WTC11 (cell line): ENCODE measurements at regions not wholly inside any gene's neighbourhood (a gene's known extent, or its start where the extent isn't known, plus 50 kb on each side); places are given as distances from the start of the nearest gene placed in this dataset.

Source experiments
- ATAC-seq: fragments of 200-7000 bp; cut with Tn5 transposase; 2 replicates; pipeline ENCODE4 v1.10.0; 2021; ENCODE audit warnings: mild to moderate bottlenecking, moderate library complexity
- CTCF ChIA-PET: fragments of 300-600 bp; sonication (Branson Sonifier 250); formaldehyde crosslinking; loops from one replicate; lab custom pipeline; 2021; ENCODE audit warnings: antibody characterized with exemption; lab: Charles Lee
- POLR2A ChIA-PET: fragments of 350-600 bp; sonication (Branson Sonifier 250); formaldehyde crosslinking; loops from one replicate; lab custom pipeline; 2021; ENCODE audit warnings: antibody characterized with exemption; lab: Charles Lee
- DNase-seq: peaks from one replicate; pipeline ENCODE4 v3.0.0; 2021; ENCODE audit warnings: low spot score
- H3K27ac Mint-ChIP-seq: 2 replicates; pipeline ENCODE4 v1.8.0; 2021; ENCODE audit warnings: mixed read lengths
- H3K27me3 Mint-ChIP-seq: 2 replicates; pipeline ENCODE4 v1.8.0; 2021; ENCODE audit warnings: low read depth, mild to moderate bottlenecking, moderate library complexity, mixed read lengths
- H3K36me3 Mint-ChIP-seq: 2 replicates; pipeline ENCODE4 v1.8.0; 2021; ENCODE audit warnings: mixed read lengths
- H3K4me1 Mint-ChIP-seq: 2 replicates; pipeline ENCODE4 v1.8.0; 2022; ENCODE audit warnings: mixed read lengths
- H3K4me3 Mint-ChIP-seq: 2 replicates; pipeline ENCODE4 v1.8.0; 2021; ENCODE audit warnings: mild to moderate bottlenecking, moderate library complexity, mixed read lengths
- H3K9me3 Mint-ChIP-seq: 2 replicates; pipeline ENCODE4 v1.8.0; 2021; ENCODE audit warnings: mixed read lengths
- ESRRA ChIP-seq: sonication (generic); formaldehyde crosslinking; IDR thresholded peaks from 2 replicates; pipeline ENCODE4 v1.8.1; 2022; ENCODE audit warnings: mild to moderate bottlenecking, missing genetic modification reagents, borderline replicate concordance
- FOXP1 ChIP-seq: sonication (generic); formaldehyde crosslinking; IDR thresholded peaks from 2 replicates; pipeline ENCODE4 v1.8.0; 2022; ENCODE audit warnings: missing genetic modification reagents, mild to moderate bottlenecking, moderate library complexity, borderline replicate concordance
- NR1H2 ChIP-seq: sonication (generic); formaldehyde crosslinking; IDR thresholded peaks from 2 replicates; pipeline ENCODE4 v1.9.0; 2021; ENCODE audit warnings: mild to moderate bottlenecking, moderate library complexity, missing genetic modification reagents
- SMAD3 ChIP-seq: sonication (generic); formaldehyde crosslinking; IDR thresholded peaks from 2 replicates; pipeline ENCODE4 v1.8.0; 2022; ENCODE audit warnings: missing genetic modification reagents, mild to moderate bottlenecking, borderline replicate concordance
- SOX15 ChIP-seq: fragments of 250-450 bp; sonication (Bioruptor Pico); IDR thresholded peaks from 2 replicates; pipeline ENCODE4 v1.9.0; 2021; ENCODE audit warnings: mild to moderate bottlenecking
- SP1 ChIP-seq: sonication (generic); formaldehyde crosslinking; conservative IDR thresholded peaks from 2 replicates; pipeline ENCODE4 v1.8.1; 2022; ENCODE audit warnings: missing genetic modification reagents
- TEAD1 ChIP-seq: sonication (generic); formaldehyde crosslinking; IDR thresholded peaks from 2 replicates; pipeline ENCODE4 v1.8.0; 2022; ENCODE audit warnings: mild to moderate bottlenecking, missing genetic modification reagents
- ZBTB21 ChIP-seq: sonication (generic); formaldehyde crosslinking; IDR thresholded peaks from 2 replicates; pipeline ENCODE4 v1.8.1; 2023; ENCODE audit warnings: mild to moderate bottlenecking, missing genetic modification reagents, borderline replicate concordance
- ZNF121 ChIP-seq: sonication (generic); formaldehyde crosslinking; IDR thresholded peaks from 2 replicates; pipeline ENCODE4 v1.8.0; 2023; ENCODE audit warnings: missing genetic modification reagents
- ZNF219 ChIP-seq: sonication (generic); formaldehyde crosslinking; IDR thresholded peaks from 2 replicates; pipeline ENCODE4 v1.8.0; 2023; ENCODE audit warnings: missing genetic modification reagents, mild to moderate bottlenecking, borderline replicate concordance
- ZNF263 ChIP-seq: sonication (generic); formaldehyde crosslinking; IDR thresholded peaks from 2 replicates; pipeline ENCODE4 v1.8.1; 2022; ENCODE audit warnings: low read depth, mild to moderate bottlenecking, moderate library complexity, missing genetic modification reagents
- TF ChIP-seq, protein P1 (sequence below): fragments of 250-450 bp; sonication (Bioruptor Pico); IDR thresholded peaks from 2 replicates; pipeline ENCODE4 v2.1.2; 2022; ENCODE audit warnings: mild to moderate bottlenecking, moderate library complexity
- TF ChIP-seq, protein P2 (sequence below): sonication (generic); formaldehyde crosslinking; IDR thresholded peaks from 2 replicates; pipeline ENCODE4 v1.8.0; 2022; ENCODE audit warnings: mild to moderate bottlenecking, missing genetic modification reagents
- TF ChIP-seq, protein P3 (sequence below): sonication (generic); formaldehyde crosslinking; IDR thresholded peaks from 2 replicates; pipeline ENCODE4 v1.8.0; 2023; ENCODE audit warnings: mild to moderate bottlenecking, missing genetic modification reagents
- TF ChIP-seq, protein P4 (sequence below): sonication (generic); formaldehyde crosslinking; IDR thresholded peaks from 2 replicates; pipeline ENCODE4 v1.8.1; 2022; ENCODE audit warnings: missing genetic modification reagents, borderline replicate concordance
- TF ChIP-seq, protein P5 (sequence below): sonication (generic); formaldehyde crosslinking; IDR thresholded peaks from 2 replicates; pipeline ENCODE4 v1.8.1; 2022; ENCODE audit warnings: mild to moderate bottlenecking, moderate library complexity, missing genetic modification reagents
- TF ChIP-seq, protein P6 (sequence below): fragments of 250-450 bp; sonication (Bioruptor Pico); conservative IDR thresholded peaks from 2 replicates; pipeline ENCODE4 v1.9.0; 2021; ENCODE audit warnings: mild to moderate bottlenecking
- TF ChIP-seq, protein P7 (sequence below): sonication (generic); formaldehyde crosslinking; IDR thresholded peaks from 2 replicates; pipeline ENCODE4 v1.8.0; 2022; ENCODE audit warnings: mild to moderate bottlenecking, missing genetic modification reagents
- TF ChIP-seq, protein P8 (sequence below): sonication (generic); formaldehyde crosslinking; IDR thresholded peaks from 2 replicates; pipeline ENCODE4 v1.8.1; 2023; ENCODE audit warnings: mild to moderate bottlenecking, missing genetic modification reagents, borderline replicate concordance

DNA sequence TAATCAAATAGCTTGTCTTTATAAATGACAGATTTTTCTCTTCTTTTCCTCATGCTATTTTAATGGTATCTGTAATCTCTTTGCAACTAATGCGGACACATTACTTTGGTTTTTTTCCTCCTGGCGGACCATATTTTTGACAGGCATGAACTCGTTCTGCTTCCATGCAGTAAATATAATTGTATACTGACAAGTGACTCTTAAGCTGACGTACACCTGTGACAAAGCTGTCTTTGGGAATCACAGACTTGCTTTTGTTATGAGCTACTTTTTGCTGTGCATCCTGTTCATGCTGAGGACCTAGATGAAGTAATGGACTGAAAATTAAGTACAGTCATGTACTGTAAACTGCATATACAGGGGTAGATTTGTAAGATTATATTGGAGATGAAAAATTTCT lies 434.3 kb upstream of the TMTC1 start:
- DNase-seq, result no peak
- Mint-ChIP-seq H3K9me3 (peaks cover 12% of the 10 kb centered on the region), H3K27ac (no peak overlapping the region), H3K4me3 (no peak overlapping the region), H3K27me3 (no peaks in the 10 kb centered on the region; the same call in 1 of the 2 replicates), H3K36me3 (peaks cover 9% of the 10 kb centered on the region), H3K4me1 (peaks cover 6% of the 10 kb centered on the region)
- no peak for ATAC-seq
- CTCF ChIA-PET, result no interaction called here
- POLR2A ChIA-PET, result no interaction called here
- TF ChIP-seq, protein P1, sequence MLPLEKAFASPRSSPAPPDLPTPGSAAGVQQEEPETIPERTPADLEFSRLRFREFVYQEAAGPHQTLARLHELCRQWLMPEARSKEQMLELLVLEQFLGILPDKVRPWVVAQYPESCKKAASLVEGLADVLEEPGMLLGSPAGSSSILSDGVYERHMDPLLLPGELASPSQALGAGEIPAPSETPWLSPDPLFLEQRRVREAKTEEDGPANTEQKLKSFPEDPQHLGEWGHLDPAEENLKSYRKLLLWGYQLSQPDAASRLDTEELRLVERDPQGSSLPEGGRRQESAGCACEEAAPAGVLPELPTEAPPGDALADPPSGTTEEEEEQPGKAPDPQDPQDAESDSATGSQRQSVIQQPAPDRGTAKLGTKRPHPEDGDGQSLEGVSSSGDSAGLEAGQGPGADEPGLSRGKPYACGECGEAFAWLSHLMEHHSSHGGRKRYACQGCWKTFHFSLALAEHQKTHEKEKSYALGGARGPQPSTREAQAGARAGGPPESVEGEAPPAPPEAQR (CRISPR knock-in tag), result no peak
- TF ChIP-seq TEAD1 (CRISPR knock-in tag), result no peak
- TF ChIP-seq, protein P2, sequence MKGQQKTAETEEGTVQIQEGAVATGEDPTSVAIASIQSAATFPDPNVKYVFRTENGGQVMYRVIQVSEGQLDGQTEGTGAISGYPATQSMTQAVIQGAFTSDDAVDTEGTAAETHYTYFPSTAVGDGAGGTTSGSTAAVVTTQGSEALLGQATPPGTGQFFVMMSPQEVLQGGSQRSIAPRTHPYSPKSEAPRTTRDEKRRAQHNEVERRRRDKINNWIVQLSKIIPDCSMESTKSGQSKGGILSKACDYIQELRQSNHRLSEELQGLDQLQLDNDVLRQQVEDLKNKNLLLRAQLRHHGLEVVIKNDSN (CRISPR knock-in tag), result no peak
- TF ChIP-seq, protein P3, sequence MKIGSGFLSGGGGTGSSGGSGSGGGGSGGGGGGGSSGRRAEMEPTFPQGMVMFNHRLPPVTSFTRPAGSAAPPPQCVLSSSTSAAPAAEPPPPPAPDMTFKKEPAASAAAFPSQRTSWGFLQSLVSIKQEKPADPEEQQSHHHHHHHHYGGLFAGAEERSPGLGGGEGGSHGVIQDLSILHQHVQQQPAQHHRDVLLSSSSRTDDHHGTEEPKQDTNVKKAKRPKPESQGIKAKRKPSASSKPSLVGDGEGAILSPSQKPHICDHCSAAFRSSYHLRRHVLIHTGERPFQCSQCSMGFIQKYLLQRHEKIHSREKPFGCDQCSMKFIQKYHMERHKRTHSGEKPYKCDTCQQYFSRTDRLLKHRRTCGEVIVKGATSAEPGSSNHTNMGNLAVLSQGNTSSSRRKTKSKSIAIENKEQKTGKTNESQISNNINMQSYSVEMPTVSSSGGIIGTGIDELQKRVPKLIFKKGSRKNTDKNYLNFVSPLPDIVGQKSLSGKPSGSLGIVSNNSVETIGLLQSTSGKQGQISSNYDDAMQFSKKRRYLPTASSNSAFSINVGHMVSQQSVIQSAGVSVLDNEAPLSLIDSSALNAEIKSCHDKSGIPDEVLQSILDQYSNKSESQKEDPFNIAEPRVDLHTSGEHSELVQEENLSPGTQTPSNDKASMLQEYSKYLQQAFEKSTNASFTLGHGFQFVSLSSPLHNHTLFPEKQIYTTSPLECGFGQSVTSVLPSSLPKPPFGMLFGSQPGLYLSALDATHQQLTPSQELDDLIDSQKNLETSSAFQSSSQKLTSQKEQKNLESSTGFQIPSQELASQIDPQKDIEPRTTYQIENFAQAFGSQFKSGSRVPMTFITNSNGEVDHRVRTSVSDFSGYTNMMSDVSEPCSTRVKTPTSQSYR (CRISPR knock-in tag), result no peak
- TF ChIP-seq SOX15 (CRISPR knock-in tag), result no peak
- TF ChIP-seq, protein P4, sequence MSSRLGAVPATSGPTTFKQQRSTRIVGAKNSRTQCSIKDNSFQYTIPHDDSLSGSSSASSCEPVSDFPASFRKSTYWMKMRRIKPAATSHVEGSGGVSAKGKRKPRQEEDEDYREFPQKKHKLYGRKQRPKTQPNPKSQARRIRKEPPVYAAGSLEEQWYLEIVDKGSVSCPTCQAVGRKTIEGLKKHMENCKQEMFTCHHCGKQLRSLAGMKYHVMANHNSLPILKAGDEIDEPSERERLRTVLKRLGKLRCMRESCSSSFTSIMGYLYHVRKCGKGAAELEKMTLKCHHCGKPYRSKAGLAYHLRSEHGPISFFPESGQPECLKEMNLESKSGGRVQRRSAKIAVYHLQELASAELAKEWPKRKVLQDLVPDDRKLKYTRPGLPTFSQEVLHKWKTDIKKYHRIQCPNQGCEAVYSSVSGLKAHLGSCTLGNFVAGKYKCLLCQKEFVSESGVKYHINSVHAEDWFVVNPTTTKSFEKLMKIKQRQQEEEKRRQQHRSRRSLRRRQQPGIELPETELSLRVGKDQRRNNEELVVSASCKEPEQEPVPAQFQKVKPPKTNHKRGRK (CRISPR knock-in tag), result no peak
- TF ChIP-seq NR1H2, result no peak
- no peak for TF ChIP-seq ZNF121
- TF ChIP-seq, protein P5, sequence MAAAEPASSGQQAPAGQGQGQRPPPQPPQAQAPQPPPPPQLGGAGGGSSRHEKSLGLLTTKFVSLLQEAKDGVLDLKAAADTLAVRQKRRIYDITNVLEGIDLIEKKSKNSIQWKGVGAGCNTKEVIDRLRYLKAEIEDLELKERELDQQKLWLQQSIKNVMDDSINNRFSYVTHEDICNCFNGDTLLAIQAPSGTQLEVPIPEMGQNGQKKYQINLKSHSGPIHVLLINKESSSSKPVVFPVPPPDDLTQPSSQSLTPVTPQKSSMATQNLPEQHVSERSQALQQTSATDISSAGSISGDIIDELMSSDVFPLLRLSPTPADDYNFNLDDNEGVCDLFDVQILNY (CRISPR knock-in tag), result no peak
- no peak for TF ChIP-seq ESRRA (CRISPR knock-in tag)
- TF ChIP-seq, protein P6, sequence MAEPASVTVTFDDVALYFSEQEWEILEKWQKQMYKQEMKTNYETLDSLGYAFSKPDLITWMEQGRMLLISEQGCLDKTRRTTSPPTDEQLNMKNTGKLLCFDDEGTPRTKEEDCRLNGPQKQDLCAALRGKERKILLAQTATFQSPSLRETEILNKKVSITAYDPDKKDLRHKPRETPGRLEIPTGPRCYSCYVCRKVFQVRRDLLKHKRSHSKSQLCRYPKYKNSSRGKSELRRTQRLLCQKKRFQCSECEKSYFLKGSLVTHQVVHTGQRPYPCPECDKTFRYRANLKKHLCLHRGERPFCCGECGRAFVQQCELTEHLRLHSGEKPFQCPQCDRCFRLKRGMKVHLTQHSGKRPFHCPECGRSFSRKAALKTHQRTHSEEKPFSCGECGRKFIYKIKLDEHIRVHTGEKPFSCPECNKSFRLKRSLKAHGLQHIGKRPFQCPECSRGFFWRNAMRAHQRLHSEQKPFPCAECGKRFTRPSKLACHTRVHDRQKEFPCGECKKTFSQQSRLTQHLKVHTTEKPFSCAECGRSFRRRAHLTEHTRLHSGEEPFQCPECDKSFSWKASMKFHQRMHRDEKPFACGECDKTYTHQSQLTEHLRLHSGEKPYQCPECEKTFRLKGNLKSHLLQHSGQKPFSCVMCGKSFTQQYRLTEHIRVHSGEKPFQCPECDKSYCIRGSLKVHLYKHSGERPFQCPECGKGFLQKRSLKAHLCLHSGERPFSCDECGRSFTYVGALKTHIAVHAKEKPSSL, result no peak
- TF ChIP-seq, all 79 proteins: peak for 0

DNA sequence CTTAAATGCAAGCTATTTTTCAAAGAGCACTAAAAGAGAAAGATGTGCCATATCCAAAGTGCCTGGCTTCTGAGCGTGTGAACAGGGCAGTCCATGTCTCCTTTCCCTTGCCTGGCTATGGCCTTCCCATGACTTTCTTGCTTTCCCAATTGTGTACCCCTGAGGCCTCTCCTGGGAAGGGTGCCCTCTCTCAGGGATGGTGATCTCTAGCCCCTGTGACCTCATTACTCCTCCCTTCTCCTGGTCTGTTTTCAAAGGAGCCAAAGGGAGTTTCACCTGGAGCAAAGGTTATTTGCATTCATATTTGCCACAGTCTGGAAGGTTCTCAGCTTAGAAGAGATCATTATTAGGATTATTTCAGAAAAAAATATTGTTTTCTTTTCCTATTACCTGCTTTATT lies 429.4 kb upstream of the TMTC1 start:
- ATAC-seq (no peak), DNase-seq (no peak)
- H3K36me3 Mint-ChIP-seq, result no peaks in the 10 kb centered on the region
- H3K9me3 Mint-ChIP-seq, result no peaks in the 10 kb centered on the region
- no peak overlapping the region for H3K27ac Mint-ChIP-seq
- no peaks in the 10 kb centered on the region for H3K27me3 Mint-ChIP-seq
- POLR2A ChIA-PET, result interaction anchor here (0.6 kb wide), 1 partner anchor 18 kb away, joined by 3 read pairs; no protein-coding TSS in a partner anchor
- H3K4me1 Mint-ChIP-seq, result peaks cover 6% of the 10 kb centered on the region
- CTCF ChIA-PET, result no interaction called here
- H3K4me3 Mint-ChIP-seq, result no peak overlapping the region
- TF ChIP-seq ZNF263 (CRISPR knock-in tag) (no peak), SMAD3 (CRISPR knock-in tag) (no peak), ZNF219 (no peak), SP1 (CRISPR knock-in tag) (no peak), FOXP1 (no peak), ZBTB21 (CRISPR knock-in tag) (no peak)
- TF ChIP-seq, protein P7, sequence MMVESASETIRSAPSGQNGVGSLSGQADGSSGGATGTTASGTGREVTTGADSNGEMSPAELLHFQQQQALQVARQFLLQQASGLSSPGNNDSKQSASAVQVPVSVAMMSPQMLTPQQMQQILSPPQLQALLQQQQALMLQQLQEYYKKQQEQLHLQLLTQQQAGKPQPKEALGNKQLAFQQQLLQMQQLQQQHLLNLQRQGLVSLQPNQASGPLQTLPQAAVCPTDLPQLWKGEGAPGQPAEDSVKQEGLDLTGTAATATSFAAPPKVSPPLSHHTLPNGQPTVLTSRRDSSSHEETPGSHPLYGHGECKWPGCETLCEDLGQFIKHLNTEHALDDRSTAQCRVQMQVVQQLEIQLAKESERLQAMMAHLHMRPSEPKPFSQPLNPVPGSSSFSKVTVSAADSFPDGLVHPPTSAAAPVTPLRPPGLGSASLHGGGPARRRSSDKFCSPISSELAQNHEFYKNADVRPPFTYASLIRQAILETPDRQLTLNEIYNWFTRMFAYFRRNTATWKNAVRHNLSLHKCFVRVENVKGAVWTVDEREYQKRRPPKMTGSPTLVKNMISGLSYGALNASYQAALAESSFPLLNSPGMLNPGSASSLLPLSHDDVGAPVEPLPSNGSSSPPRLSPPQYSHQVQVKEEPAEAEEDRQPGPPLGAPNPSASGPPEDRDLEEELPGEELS (CRISPR knock-in tag), result no peak
- TF ChIP-seq, protein P8, sequence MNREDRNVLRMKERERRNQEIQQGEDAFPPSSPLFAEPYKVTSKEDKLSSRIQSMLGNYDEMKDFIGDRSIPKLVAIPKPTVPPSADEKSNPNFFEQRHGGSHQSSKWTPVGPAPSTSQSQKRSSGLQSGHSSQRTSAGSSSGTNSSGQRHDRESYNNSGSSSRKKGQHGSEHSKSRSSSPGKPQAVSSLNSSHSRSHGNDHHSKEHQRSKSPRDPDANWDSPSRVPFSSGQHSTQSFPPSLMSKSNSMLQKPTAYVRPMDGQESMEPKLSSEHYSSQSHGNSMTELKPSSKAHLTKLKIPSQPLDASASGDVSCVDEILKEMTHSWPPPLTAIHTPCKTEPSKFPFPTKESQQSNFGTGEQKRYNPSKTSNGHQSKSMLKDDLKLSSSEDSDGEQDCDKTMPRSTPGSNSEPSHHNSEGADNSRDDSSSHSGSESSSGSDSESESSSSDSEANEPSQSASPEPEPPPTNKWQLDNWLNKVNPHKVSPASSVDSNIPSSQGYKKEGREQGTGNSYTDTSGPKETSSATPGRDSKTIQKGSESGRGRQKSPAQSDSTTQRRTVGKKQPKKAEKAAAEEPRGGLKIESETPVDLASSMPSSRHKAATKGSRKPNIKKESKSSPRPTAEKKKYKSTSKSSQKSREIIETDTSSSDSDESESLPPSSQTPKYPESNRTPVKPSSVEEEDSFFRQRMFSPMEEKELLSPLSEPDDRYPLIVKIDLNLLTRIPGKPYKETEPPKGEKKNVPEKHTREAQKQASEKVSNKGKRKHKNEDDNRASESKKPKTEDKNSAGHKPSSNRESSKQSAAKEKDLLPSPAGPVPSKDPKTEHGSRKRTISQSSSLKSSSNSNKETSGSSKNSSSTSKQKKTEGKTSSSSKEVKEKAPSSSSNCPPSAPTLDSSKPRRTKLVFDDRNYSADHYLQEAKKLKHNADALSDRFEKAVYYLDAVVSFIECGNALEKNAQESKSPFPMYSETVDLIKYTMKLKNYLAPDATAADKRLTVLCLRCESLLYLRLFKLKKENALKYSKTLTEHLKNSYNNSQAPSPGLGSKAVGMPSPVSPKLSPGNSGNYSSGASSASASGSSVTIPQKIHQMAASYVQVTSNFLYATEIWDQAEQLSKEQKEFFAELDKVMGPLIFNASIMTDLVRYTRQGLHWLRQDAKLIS (CRISPR knock-in tag), result no peak
